Coronary artery (tissue), 2 donors: ENCODE measurements at regions not wholly inside any gene's neighbourhood (a gene's known extent, or its start where the extent isn't known, plus 50 kb on each side); places are given as distances from the start of the nearest gene placed in this dataset.

Experiments used
- DNase-seq: peaks from one replicate; pipeline ENCODE4 v3.0.0-alpha.2; 2017; ENCODE audit warnings: low spot score
- H3K27ac ChIP-seq, 2 donors: fragments of 200-600 bp; sonication (generic); one replicate each; pipeline ENCODE4 v1.5.1; 2016 to 2019
- H3K4me3 ChIP-seq: fragments of 200-600 bp; sonication (generic); 2 replicates; pipeline ENCODE4 v1.5.1; 2016; ENCODE audit warnings: mild to moderate bottlenecking, moderate library complexity
- CTCF ChIP-seq: fragments of 200-600 bp; sonication (generic); IDR thresholded peaks from one replicate; pipeline ENCODE4 v1.5.1; 2019; ENCODE audit warnings: antibody characterized with exemption

- no peak overlapping the region for H3K27ac ChIP-seq
- H3K4me3 ChIP-seq: no peak overlapping the region
- no peak for TF ChIP-seq CTCF
- no peak for DNase-seq
Measured at GRCh38 chr12:97222391-97222790, 240.2 kb upstream of the RMST start.

- TF ChIP-seq CTCF: no peak
- no peak overlapping the region for H3K4me3 ChIP-seq
- no peak for DNase-seq
- no peak overlapping the region for H3K27ac ChIP-seq
Measured at GRCh38 chr12:97223419-97223818, 239.2 kb upstream of the RMST start.

DNA sequence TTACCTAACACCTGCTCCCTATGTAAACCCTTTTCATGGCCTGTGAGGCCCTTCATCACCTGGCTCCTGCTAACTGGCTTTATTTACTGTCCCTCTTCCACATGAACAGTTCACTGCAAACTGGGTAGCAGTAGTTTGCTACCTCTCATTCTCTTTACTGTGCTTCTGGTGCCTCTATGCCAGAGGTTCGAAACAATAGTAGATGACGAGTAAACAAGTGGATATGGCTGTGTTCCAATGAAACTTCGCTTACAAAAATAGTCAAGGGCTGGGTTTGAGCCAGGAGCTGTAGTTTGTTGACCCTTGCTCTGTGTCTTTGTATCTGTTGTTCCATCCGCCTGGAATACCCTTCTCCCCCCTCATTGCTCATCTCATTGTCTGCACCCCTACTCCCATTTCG lies 233.6 kb upstream of the RMST start:
- TF ChIP-seq CTCF: no peak
- DNase-seq: no peak
- no peak overlapping the region for H3K27ac ChIP-seq
- H3K4me3 ChIP-seq: no peak overlapping the region

GRCh38 chr12:97235102-97235501 lies 227.5 kb upstream of the RMST start:
- no peak overlapping the region for H3K4me3 ChIP-seq
- no peak for DNase-seq
- H3K27ac ChIP-seq: no peak overlapping the region

GRCh38 chr12:97246368-97246767 lies 216.2 kb upstream of the RMST start:
- no peak for DNase-seq
- no peak for TF ChIP-seq CTCF
- Histone ChIP-seq H3K27ac (no peak overlapping the region), H3K4me3 (no peak overlapping the region)

More at GRCh38 chr12:97235102-97235501, 227.5 kb upstream of the RMST start:
- TF ChIP-seq CTCF: no peak

GRCh38 chr12:97250483-97250882 lies 212.1 kb upstream of the RMST start:
- no peak overlapping the region for H3K27ac ChIP-seq
- no peak for DNase-seq
- no peak for TF ChIP-seq CTCF
- no peak overlapping the region for H3K4me3 ChIP-seq

DNA sequence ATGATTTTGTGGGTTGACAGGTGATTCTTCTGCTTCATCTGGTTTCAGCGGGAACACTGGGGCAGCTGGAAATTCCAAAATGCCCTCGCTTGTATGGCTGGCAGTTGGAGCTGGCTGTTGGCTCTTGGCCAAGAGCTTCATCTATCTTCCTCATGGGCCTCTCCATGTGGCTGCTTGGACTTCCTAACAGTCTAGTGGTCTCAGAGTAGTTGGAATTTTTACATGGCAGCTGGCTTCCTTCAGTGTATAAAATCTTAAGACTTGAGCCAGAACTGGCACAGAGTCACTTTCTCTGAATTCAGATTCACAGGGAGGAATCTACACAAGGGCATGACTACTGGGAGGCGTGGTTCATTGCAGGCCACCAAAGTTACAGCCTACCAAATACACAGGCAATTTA lies 204.9 kb upstream of the RMST start:
- H3K4me3 ChIP-seq: no peak overlapping the region
- DNase-seq: no peak
- TF ChIP-seq CTCF: no peak

More for the DNA sequence above, 204.9 kb upstream of the RMST start:
- no peak overlapping the region for H3K27ac ChIP-seq
